Osteocyte (in vitro differentiated cells): ENCODE measurements at regions not wholly inside any gene's neighbourhood (a gene's known extent, or its start where the extent isn't known, plus 50 kb on each side); places are given as distances from the start of the nearest gene placed in this dataset.

ENCODE experiments used
- DNase-seq: peaks from one replicate; pipeline ENCODE4 v3.0.0; 2021; ENCODE audit warnings: mixed read lengths; ENCODE audit not compliant: unreplicated experiment; ENCODE audit errors: extremely low spot score
- H3K27ac Mint-ChIP-seq: one replicate; pipeline ENCODE4 v1.8.0; 2021; ENCODE audit warnings: mild to moderate bottlenecking, mixed read lengths; ENCODE audit not compliant: unreplicated experiment
- H3K27me3 Mint-ChIP-seq: one replicate; pipeline ENCODE4 v1.8.0; 2021; ENCODE audit warnings: mixed read lengths; ENCODE audit not compliant: unreplicated experiment
- H3K36me3 Mint-ChIP-seq: one replicate; pipeline ENCODE4 v1.8.0; 2021; ENCODE audit warnings: mixed read lengths; ENCODE audit not compliant: unreplicated experiment
- H3K4me1 Mint-ChIP-seq: one replicate; pipeline ENCODE4 v1.8.0; 2021; ENCODE audit warnings: mixed read lengths; ENCODE audit not compliant: unreplicated experiment
- H3K4me3 Mint-ChIP-seq: one replicate; pipeline ENCODE4 v1.8.0; 2021; ENCODE audit warnings: mild to moderate bottlenecking, moderate library complexity, mixed read lengths; ENCODE audit not compliant: unreplicated experiment
- H3K9me3 Mint-ChIP-seq: one replicate; pipeline ENCODE4 v1.8.0; 2021; ENCODE audit warnings: mixed read lengths; ENCODE audit not compliant: unreplicated experiment
- CTCF ChIP-seq: fragments of 200-600 bp; sonication (generic); IDR thresholded peaks from 2 replicates; pipeline ENCODE4 v1.5.0; 2021; ENCODE audit warnings: antibody characterized with exemption, mild to moderate bottlenecking, moderate library complexity

GRCh38 chr1:105997516-105997915, 1059.0 kb upstream of the PRMT6 start:
- H3K4me3 Mint-ChIP-seq, result no peak overlapping the region
- DNase-seq, result no peak
- no peaks in the 10 kb centered on the region for H3K27me3 Mint-ChIP-seq
- no peak for TF ChIP-seq CTCF
- H3K27ac Mint-ChIP-seq, result no peak overlapping the region
- H3K9me3 Mint-ChIP-seq, result peaks cover 13% of the 10 kb centered on the region
- no peaks in the 10 kb centered on the region for H3K36me3 Mint-ChIP-seq
- H3K4me1 Mint-ChIP-seq, result no peaks in the 10 kb centered on the region

- Mint-ChIP-seq H3K4me3 (no peak overlapping the region), H3K9me3 (no peaks in the 10 kb centered on the region), H3K36me3 (no peaks in the 10 kb centered on the region), H3K4me1 (no peaks in the 10 kb centered on the region), H3K27ac (no peak overlapping the region), H3K27me3 (peaks cover 7% of the 10 kb centered on the region)
- DNase-seq, result no peak
- TF ChIP-seq CTCF, result peak; percentile 54
Observed at GRCh38 chr1:106022312-106022902, 1034.1 kb upstream of the PRMT6 start.

GRCh38 chr1:106027871-106028270, 1028.6 kb upstream of the PRMT6 start:
- H3K9me3 Mint-ChIP-seq, result no peaks in the 10 kb centered on the region
- H3K4me3 Mint-ChIP-seq, result no peak overlapping the region
- no peak for TF ChIP-seq CTCF
- no peak overlapping the region for H3K27ac Mint-ChIP-seq
- peaks cover 2% of the 10 kb centered on the region for H3K27me3 Mint-ChIP-seq
- no peaks in the 10 kb centered on the region for H3K36me3 Mint-ChIP-seq
- no peak for DNase-seq
- H3K4me1 Mint-ChIP-seq, result no peaks in the 10 kb centered on the region

- H3K36me3 Mint-ChIP-seq, result no peaks in the 10 kb centered on the region
- H3K4me3 Mint-ChIP-seq, result no peak overlapping the region
- no peaks in the 10 kb centered on the region for H3K4me1 Mint-ChIP-seq
- peaks cover 24% of the 10 kb centered on the region for H3K9me3 Mint-ChIP-seq
- DNase-seq, result no peak
- no peak overlapping the region for H3K27ac Mint-ChIP-seq
- H3K27me3 Mint-ChIP-seq, result no peaks in the 10 kb centered on the region
- no peak for TF ChIP-seq CTCF
Observed at GRCh38 chr1:106037526-106037925, 1018.9 kb upstream of the PRMT6 start.

GRCh38 chr1:106038260-106038659, 1018.2 kb upstream of the PRMT6 start:
- DNase-seq, result no peak
- no peak overlapping the region for H3K4me3 Mint-ChIP-seq
- peaks cover 26% of the 10 kb centered on the region for H3K9me3 Mint-ChIP-seq
- H3K27ac Mint-ChIP-seq, result no peak overlapping the region
- H3K27me3 Mint-ChIP-seq, result no peaks in the 10 kb centered on the region
- H3K4me1 Mint-ChIP-seq, result no peaks in the 10 kb centered on the region
- H3K36me3 Mint-ChIP-seq, result no peaks in the 10 kb centered on the region
- no peak for TF ChIP-seq CTCF
